ENCODE measurements at regions not wholly inside any gene's neighbourhood (a gene's known extent, or its start where the extent isn't known, plus 50 kb on each side); places are given as distances from the start of the nearest gene placed in this dataset.

- Histone ChIP-seq H3K27me3 (ENCODE audit: control insufficient read depth, insufficient read depth, low read length) (no peaks in the 10 kb centered on the region), H3K4me1 (ENCODE audit: control insufficient read depth, insufficient read depth, low read length) (peaks cover 27% of the 10 kb centered on the region), H3K36me3 (ENCODE audit: control insufficient read depth, insufficient read depth, low read length) (no peaks in the 10 kb centered on the region), H3K27ac (ENCODE audit: low read depth, low read length) (no peak overlapping the region), H3K4me3 (ENCODE audit: low read depth, low read length) (no peak overlapping the region), H3K9me3 (ENCODE audit: control insufficient read depth, insufficient read depth, low read depth, low read length) (peaks cover 34% of the 10 kb centered on the region), H3K9ac (ENCODE audit: low read length) (no peak overlapping the region)
Measured at GRCh38 chr6:148602136-148602535, 144.7 kb upstream of the UST start.

- H3K4me3 ChIP-seq (ENCODE audit: low read depth, low read length): no peak overlapping the region
- no peak overlapping the region for H3K27ac ChIP-seq (ENCODE audit: low read depth, low read length)
- H3K27me3 ChIP-seq (ENCODE audit: control insufficient read depth, insufficient read depth, low read length): no peaks in the 10 kb centered on the region
- H3K9ac ChIP-seq (ENCODE audit: low read length): no peak overlapping the region
- H3K9me3 ChIP-seq (ENCODE audit: control insufficient read depth, insufficient read depth, low read depth, low read length): peaks cover 15% of the 10 kb centered on the region; the same call in 1 of the 2 replicates
- no peaks in the 10 kb centered on the region for H3K36me3 ChIP-seq (ENCODE audit: control insufficient read depth, insufficient read depth, low read length)
- no peaks in the 10 kb centered on the region; the same call in 1 of the 2 replicates for H3K4me1 ChIP-seq (ENCODE audit: control insufficient read depth, insufficient read depth, low read length)
Measured at GRCh38 chr6:148608199-148608951, 138.5 kb upstream of the UST start.

- no peaks in the 10 kb centered on the region for H3K27me3 ChIP-seq (ENCODE audit: control insufficient read depth, insufficient read depth, low read length)
- H3K27ac ChIP-seq (ENCODE audit: low read depth, low read length): no peak overlapping the region
- H3K9ac ChIP-seq (ENCODE audit: low read length): no peak overlapping the region
- H3K4me1 ChIP-seq (ENCODE audit: control insufficient read depth, insufficient read depth, low read length): no peaks in the 10 kb centered on the region; the same call in 1 of the 2 replicates
- no peak overlapping the region for H3K4me3 ChIP-seq (ENCODE audit: low read depth, low read length)
- H3K9me3 ChIP-seq (ENCODE audit: control insufficient read depth, insufficient read depth, low read depth, low read length): peaks cover 4% of the 10 kb centered on the region; the same call in 1 of the 2 replicates
- no peaks in the 10 kb centered on the region for H3K36me3 ChIP-seq (ENCODE audit: control insufficient read depth, insufficient read depth, low read length)
Measured at GRCh38 chr6:148611213-148611612, 135.6 kb upstream of the UST start.

- Histone ChIP-seq H3K27me3 (ENCODE audit: control insufficient read depth, insufficient read depth, low read length) (no peaks in the 10 kb centered on the region), H3K27ac (ENCODE audit: low read depth, low read length) (no peak overlapping the region), H3K9me3 (ENCODE audit: control insufficient read depth, insufficient read depth, low read depth, low read length) (peaks cover 4% of the 10 kb centered on the region; the same call in 1 of the 2 replicates), H3K4me3 (ENCODE audit: low read depth, low read length) (no peak overlapping the region), H3K36me3 (ENCODE audit: control insufficient read depth, insufficient read depth, low read length) (no peaks in the 10 kb centered on the region), H3K4me1 (ENCODE audit: control insufficient read depth, insufficient read depth, low read length) (no peaks in the 10 kb centered on the region; the same call in 1 of the 2 replicates), H3K9ac (ENCODE audit: low read length) (no peak overlapping the region)
Measured at GRCh38 chr6:148612043-148612442, 134.8 kb upstream of the UST start.

GRCh38 chr6:148614602-148615001 lies 132.2 kb upstream of the UST start:
- H3K9ac ChIP-seq (ENCODE audit: low read length): no peak overlapping the region
- H3K9me3 ChIP-seq (ENCODE audit: control insufficient read depth, insufficient read depth, low read depth, low read length): peaks cover 4% of the 10 kb centered on the region; the same call in 1 of the 2 replicates
- no peaks in the 10 kb centered on the region; the same call in 1 of the 2 replicates for H3K4me1 ChIP-seq (ENCODE audit: control insufficient read depth, insufficient read depth, low read length)
- H3K27me3 ChIP-seq (ENCODE audit: control insufficient read depth, insufficient read depth, low read length): no peaks in the 10 kb centered on the region
- H3K27ac ChIP-seq (ENCODE audit: low read depth, low read length): no peak overlapping the region
- no peak overlapping the region for H3K4me3 ChIP-seq (ENCODE audit: low read depth, low read length)
- H3K36me3 ChIP-seq (ENCODE audit: control insufficient read depth, insufficient read depth, low read length): no peaks in the 10 kb centered on the region

GRCh38 chr6:148616841-148617240 lies 130.0 kb upstream of the UST start:
- Histone ChIP-seq H3K4me3 (ENCODE audit: low read depth, low read length) (no peak overlapping the region), H3K4me1 (ENCODE audit: control insufficient read depth, insufficient read depth, low read length) (no peaks in the 10 kb centered on the region; the same call in 1 of the 2 replicates), H3K9me3 (ENCODE audit: control insufficient read depth, insufficient read depth, low read depth, low read length) (peaks cover 4% of the 10 kb centered on the region; the same call in 1 of the 2 replicates), H3K27ac (ENCODE audit: low read depth, low read length) (no peak overlapping the region), H3K36me3 (ENCODE audit: control insufficient read depth, insufficient read depth, low read length) (no peaks in the 10 kb centered on the region), H3K27me3 (ENCODE audit: control insufficient read depth, insufficient read depth, low read length) (no peaks in the 10 kb centered on the region), H3K9ac (ENCODE audit: low read length) (no peak overlapping the region)

- H3K36me3 ChIP-seq (ENCODE audit: control insufficient read depth, insufficient read depth, low read length): no peaks in the 10 kb centered on the region
- no peaks in the 10 kb centered on the region for H3K27me3 ChIP-seq (ENCODE audit: control insufficient read depth, insufficient read depth, low read length)
- H3K4me1 ChIP-seq (ENCODE audit: control insufficient read depth, insufficient read depth, low read length): no peaks in the 10 kb centered on the region
- H3K9me3 ChIP-seq (ENCODE audit: control insufficient read depth, insufficient read depth, low read depth, low read length): peaks cover 4% of the 10 kb centered on the region; the same call in 1 of the 2 replicates
- no peak overlapping the region for H3K9ac ChIP-seq (ENCODE audit: low read length)
- no peak overlapping the region for H3K4me3 ChIP-seq (ENCODE audit: low read depth, low read length)
- no peak overlapping the region for H3K27ac ChIP-seq (ENCODE audit: low read depth, low read length)
Measured at GRCh38 chr6:148617530-148617929, 129.3 kb upstream of the UST start.

- Histone ChIP-seq H3K36me3 (ENCODE audit: control insufficient read depth, insufficient read depth, low read length) (no peaks in the 10 kb centered on the region), H3K27me3 (ENCODE audit: control insufficient read depth, insufficient read depth, low read length) (no peaks in the 10 kb centered on the region), H3K9ac (ENCODE audit: low read length) (no peak overlapping the region), H3K27ac (ENCODE audit: low read depth, low read length) (no peak overlapping the region), H3K4me3 (ENCODE audit: low read depth, low read length) (no peak overlapping the region), H3K9me3 (ENCODE audit: control insufficient read depth, insufficient read depth, low read depth, low read length) (peaks cover 4% of the 10 kb centered on the region; the same call in 1 of the 2 replicates), H3K4me1 (ENCODE audit: control insufficient read depth, insufficient read depth, low read length) (no peaks in the 10 kb centered on the region)
Measured at GRCh38 chr6:148619891-148620290, 126.9 kb upstream of the UST start.

- Histone ChIP-seq H3K4me3 (ENCODE audit: low read depth, low read length) (no peak overlapping the region), H3K4me1 (ENCODE audit: control insufficient read depth, insufficient read depth, low read length) (no peaks in the 10 kb centered on the region), H3K9me3 (ENCODE audit: control insufficient read depth, insufficient read depth, low read depth, low read length) (peaks cover 2% of the 10 kb centered on the region; the same call in 1 of the 2 replicates), H3K27ac (ENCODE audit: low read depth, low read length) (no peak overlapping the region), H3K36me3 (ENCODE audit: control insufficient read depth, insufficient read depth, low read length) (no peaks in the 10 kb centered on the region), H3K27me3 (ENCODE audit: control insufficient read depth, insufficient read depth, low read length) (no peaks in the 10 kb centered on the region), H3K9ac (ENCODE audit: low read length) (no peak overlapping the region)
Measured at GRCh38 chr6:148620579-148621298, 126.1 kb upstream of the UST start.

- Histone ChIP-seq H3K9ac (ENCODE audit: low read length) (no peak overlapping the region), H3K36me3 (ENCODE audit: control insufficient read depth, insufficient read depth, low read length) (no peaks in the 10 kb centered on the region), H3K4me1 (ENCODE audit: control insufficient read depth, insufficient read depth, low read length) (peaks cover 26% of the 10 kb centered on the region), H3K9me3 (ENCODE audit: control insufficient read depth, insufficient read depth, low read depth, low read length) (no peaks in the 10 kb centered on the region; the same call in 1 of the 2 replicates), H3K27me3 (ENCODE audit: control insufficient read depth, insufficient read depth, low read length) (no peaks in the 10 kb centered on the region), H3K4me3 (ENCODE audit: low read depth, low read length) (no peak overlapping the region), H3K27ac (ENCODE audit: low read depth, low read length) (no peak overlapping the region)
Measured at GRCh38 chr6:148625609-148626008, 121.2 kb upstream of the UST start.

GRCh38 chr6:148628251-148628650 lies 118.6 kb upstream of the UST start:
- Histone ChIP-seq H3K4me1 (ENCODE audit: control insufficient read depth, insufficient read depth, low read length) (peaks cover 26% of the 10 kb centered on the region), H3K4me3 (ENCODE audit: low read depth, low read length) (no peak overlapping the region), H3K27me3 (ENCODE audit: control insufficient read depth, insufficient read depth, low read length) (no peaks in the 10 kb centered on the region), H3K27ac (ENCODE audit: low read depth, low read length) (peak overlapping the region; percentile 9; the same call in 1 of the 2 replicates), H3K9ac (ENCODE audit: low read length) (no peak overlapping the region), H3K36me3 (ENCODE audit: control insufficient read depth, insufficient read depth, low read length) (no peaks in the 10 kb centered on the region), H3K9me3 (ENCODE audit: control insufficient read depth, insufficient read depth, low read depth, low read length) (no peaks in the 10 kb centered on the region)

Measured in HUES6 (cell line).